GM13976 (cell line): ENCODE measurements at regions not wholly inside any gene's neighbourhood (a gene's known extent, or its start where the extent isn't known, plus 50 kb on each side); places are given as distances from the start of the nearest gene placed in this dataset.

ENCODE experiments used
- DNase-seq: peaks from one replicate; pipeline ENCODE4 v3.0.0; 2012; ENCODE audit warnings: low spot score
- CTCF ChIP-seq: IDR thresholded peaks from 2 replicates; pipeline ENCODE4 v1.5.1; 2012; ENCODE audit warnings: borderline replicate concordance, mild to moderate bottlenecking; ENCODE audit not compliant: insufficient read depth; ENCODE audit errors: extremely low read depth, missing control alignments, control extremely low read depth
- in situ Hi-C: fragments of 300-500 bp; cut with MboI; formaldehyde crosslinking; loops from one replicate; pipeline ENCODE4 v1.12.0; 2022; ENCODE audit warnings: low sequenced_read_pairs, mixed read lengths, inconsistent platforms; ENCODE audit not compliant: unreplicated experiment

DNA sequence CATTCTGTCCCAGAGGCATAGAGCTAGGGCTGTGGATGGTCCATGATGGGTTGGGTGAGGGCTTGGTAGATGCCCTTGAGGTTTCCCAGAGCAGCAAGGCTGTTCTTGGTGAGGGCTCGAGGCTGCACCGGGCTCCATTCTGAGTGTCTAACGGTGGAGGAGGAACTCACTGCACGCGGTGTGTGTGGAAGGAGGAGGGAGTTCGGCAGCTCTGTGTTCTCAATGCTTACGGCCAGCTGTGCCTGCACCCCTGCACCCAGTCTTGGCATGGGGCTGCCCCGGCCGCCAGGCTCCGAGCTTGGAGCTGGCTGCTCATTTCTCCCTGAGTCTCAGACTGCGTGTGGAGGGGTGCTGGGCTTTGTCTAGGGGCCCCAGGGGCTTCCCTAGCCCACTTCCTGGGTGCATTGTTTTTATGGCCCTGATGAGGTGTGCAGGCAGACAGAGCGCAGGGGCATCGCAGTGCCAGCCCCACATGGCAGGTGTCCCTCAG lies 1247.1 kb downstream of the BRD1 start:
- in situ Hi-C loops: no loop called here
- no peak for DNase-seq
- TF ChIP-seq CTCF: no peak

DNA sequence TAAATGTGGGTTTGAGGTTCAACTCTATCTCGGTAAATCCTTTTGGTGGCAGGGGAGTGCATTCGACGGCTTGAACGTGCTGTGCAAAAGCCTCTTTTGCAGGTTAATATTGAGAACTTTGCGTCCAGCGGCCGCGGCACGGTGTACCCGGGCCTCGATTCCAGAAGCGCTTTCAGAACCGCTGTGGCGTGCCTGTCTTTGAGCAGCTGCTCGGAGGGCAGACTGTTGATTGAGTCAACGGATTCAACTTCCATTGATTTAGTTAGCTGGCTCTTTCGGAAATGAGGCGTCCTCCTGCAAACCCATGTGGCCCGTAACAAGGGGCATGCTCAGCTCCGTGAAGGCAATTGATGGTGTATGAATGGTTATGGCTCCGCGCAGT lies 1247.8 kb downstream of the BRD1 start:
- in situ Hi-C loops: no loop called here
- TF ChIP-seq CTCF: no peak
- DNase-seq: no peak

DNA sequence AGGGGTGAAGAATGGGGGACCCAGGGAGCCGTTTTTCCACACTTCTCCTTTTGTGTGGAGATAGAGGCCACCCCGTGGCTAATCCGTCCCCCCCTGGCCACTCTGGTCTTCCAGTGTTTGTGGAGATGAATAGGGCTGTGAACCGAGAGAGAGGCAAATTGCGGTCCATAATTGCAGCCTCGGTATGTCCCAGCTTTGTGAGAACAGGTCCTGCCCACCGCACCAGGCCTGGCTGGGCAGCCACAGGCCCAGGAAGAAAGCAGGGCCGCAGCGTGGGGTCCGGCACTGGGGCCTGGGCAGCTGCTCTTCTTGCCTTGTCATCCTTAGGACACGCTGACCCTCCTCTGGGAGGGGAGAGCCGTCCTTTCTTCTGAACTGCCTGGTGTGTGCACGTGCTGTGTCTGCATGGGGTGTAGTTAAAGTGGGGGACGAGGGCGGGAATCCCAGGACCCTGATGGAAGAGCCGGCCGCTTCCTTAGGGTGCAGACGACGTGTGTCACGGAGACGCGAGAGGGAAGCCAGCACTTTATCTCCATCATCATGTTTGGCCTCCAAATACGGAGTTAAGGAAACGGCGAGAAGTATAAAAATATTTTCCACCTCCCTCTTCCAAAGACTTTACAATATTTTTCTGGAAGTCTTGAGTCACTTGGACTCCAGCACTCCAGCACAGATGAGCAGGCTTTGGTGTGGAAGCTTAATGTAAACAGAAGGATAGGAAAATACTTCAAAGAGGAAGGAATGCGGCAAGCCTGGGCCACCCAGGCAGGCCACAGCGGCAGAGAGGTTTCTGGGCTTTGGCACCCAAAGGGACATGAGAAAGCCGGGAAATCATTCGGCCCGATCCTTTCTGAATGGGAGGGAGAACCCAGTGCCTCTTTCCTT lies 1248.4 kb downstream of the BRD1 start:
- no peak for TF ChIP-seq CTCF
- in situ Hi-C loops: no loop called here
- no peak for DNase-seq

- in situ Hi-C loops: no loop called here
- no peak for DNase-seq
- no peak for TF ChIP-seq CTCF
Observed at GRCh38 chr22:48578138-48579042, 1249.3 kb downstream of the BRD1 start.

DNA sequence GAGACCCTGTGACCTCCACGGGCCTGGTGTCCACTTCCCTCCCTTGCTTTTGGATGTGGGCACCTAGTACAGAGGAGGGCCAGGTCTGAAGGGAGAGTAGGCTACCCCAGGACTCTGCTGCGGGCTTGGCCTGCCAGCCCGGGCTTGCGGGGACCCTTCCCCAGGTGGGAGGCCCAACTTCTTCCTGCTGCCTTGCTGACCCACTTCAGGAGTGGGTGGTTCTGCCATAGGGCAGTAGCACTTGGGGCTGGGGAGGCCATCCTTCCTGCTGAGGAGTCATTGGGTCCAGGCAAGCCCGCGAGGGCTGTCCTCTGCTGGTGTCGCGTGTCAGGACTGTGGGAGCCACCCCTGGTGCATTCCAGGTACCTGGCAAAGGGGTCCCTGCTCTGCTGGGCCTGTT lies 1250.0 kb downstream of the BRD1 start:
- no peak for TF ChIP-seq CTCF
- in situ Hi-C loops: no loop called here
- DNase-seq: no peak

DNA sequence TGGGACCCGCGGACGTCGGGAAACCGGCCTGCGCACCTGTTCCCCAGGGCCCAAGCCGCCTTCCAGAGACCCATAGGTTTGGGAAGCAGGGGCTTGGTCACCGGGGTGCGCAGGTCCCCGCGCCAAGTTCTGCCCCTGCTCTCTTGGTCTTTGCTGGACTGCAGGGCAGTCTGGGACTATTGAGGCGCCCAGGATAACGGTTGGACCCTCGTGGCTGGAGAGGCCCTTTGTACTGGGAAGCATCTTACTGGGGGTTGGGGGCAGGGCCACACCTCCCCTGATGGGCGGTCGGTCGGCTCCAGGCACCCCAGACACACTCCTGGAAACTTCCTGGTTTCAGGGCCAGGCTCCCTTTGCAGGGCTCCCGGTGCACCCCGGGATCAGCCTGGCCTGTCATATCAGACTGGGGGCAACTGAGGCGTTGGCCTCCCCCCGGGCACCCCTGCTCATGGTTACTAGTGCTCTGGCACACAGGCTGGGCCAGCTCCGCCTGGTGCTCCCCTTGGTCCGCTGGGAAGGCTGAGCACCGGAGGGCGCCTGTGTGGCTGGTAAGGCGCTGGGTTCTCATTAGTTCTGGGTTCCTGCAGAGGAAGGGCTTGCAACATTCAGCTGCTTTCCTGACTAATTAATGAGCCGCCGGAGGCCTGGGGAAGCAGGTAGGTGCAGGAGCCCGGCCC lies 1250.5 kb downstream of the BRD1 start:
- DNase-seq: no peak
- in situ Hi-C loops: no loop called here
- TF ChIP-seq CTCF: no peak
